HG02943 (cell line): ENCODE measurements at regions not wholly inside any gene's neighbourhood (a gene's known extent, or its start where the extent isn't known, plus 50 kb on each side); places are given as distances from the start of the nearest gene placed in this dataset.
"Not testable (repeated sequence)": the region's sequence is repeated elsewhere in the genome, so short reads cannot be mapped to it uniquely, and the experiment has no call there.

Experiments
- ATAC-seq: cut with Tn5 transposase; IDR thresholded peaks from one replicate; pipeline ENCODE4 v1.9.1; 2021; ENCODE audit warnings: mild to moderate bottlenecking, low read depth, moderate library complexity; ENCODE audit not compliant: unreplicated experiment

DNA sequence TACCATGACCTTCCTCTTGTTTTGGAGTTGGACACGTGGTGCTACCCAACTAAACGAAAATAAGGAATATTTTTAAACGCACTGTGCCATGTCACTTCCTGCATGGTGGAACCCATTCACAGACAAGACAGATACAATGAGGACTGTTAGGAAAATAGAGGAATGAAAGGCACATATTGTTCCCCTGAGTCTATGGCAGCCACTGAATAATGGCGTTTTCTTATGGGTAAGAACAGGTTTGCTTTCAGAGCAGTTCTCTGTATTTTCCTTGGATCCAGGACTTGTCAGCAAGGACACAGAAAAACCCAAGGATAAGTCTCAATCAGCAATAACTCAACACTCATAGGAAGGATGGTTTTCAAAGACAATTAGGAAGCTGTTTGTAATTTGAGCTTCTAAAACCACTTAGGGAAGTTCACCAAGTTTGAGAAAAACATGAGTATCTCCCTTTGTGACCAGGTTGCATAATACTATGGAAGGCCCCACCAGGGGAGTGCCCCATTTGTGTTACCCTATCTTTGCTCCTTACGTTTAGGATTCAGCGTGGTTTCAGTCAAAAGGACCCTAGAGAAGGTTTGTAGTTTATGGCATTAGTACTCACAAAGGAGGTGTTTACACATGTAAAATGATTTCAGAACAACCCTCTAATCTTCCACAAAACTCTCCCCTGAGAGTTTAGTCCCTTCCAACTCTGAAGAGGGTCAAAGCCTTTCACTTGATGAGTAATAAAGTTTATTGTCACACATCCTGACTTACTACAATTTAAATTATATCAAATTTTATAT, 487.2 kb upstream of the ATP11B start:
- ATAC-seq: no peak

DNA sequence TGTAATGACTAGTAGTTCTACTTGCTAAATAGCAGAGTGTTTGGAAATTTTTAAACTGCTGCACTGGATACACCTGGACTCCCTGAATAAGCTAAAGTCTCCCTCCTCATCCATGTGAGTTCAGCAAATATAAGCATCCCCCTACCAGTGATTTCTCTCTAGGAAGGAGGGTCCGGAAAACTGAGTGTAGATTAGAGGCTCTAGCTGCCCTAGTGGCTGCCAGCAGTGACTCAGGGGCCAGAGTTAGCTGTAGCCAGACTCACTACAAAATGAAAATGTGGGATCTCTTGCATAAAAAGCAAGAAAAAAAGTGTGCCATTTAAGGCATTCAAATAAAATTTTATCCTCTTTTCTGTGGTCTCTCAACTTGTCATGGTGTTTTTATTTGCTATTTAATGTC, 485.0 kb upstream of the ATP11B start:
- ATAC-seq: no peak

GRCh38 chr3:182309120-182309519, 484.2 kb upstream of the ATP11B start:
- ATAC-seq: no peak

DNA sequence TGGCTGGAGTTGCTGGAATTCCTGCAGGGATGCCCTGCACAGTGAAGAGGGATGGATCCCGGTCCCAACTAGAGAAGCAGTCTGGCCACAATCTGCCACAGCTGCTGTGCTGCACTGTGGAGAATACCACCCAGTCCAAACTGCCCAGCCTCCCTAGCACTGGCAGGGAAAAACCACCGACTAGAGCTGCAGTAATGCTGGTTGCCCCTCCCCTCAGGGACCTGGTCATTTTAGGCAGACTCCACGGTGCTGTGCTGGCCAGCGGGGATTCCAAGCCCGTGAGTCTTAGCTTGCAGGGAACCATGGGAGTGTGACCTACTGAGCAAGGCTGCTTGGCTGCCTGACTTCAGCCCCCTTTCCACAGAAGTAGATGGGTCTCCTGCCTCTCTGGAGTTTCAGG, 478.0 kb upstream of the ATP11B start:
- no peak for ATAC-seq

DNA sequence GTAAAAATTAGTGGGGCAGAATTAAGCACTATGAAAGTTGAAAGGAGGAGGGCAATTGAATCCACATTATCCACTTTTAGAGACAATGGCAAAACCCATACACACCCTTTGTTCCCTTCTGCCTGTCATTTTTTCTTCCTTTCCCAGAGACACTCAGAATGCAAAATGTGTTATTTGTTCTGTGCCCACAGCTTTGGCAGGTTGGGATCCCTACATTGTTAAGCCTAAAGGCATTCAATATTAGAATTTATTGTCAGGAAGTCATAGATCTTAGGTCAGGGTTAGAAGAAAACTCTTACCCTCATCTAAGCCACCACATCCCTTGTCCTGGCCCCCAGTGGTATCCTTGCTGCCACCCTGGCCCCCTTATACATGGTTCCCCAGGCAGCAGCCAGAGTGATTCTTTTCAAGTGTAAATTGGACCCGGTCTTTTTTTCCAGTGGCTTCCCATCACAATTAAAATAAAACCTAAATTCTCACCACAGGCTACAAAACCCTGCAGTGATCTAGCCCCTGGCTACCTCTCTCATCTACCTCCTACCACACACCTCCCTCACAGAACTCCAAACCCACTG, 470.1 kb upstream of the ATP11B start:
- no peak for ATAC-seq

- ATAC-seq: no peak
Observed at GRCh38 chr3:182323898-182324297, 469.4 kb upstream of the ATP11B start.

GRCh38 chr3:182325213-182325950, 467.9 kb upstream of the ATP11B start:
- no peak for ATAC-seq

GRCh38 chr3:182327196-182327681, 466.1 kb upstream of the ATP11B start:
- no peak for ATAC-seq

GRCh38 chr3:182330646-182331045, 462.7 kb upstream of the ATP11B start:
- no peak for ATAC-seq

GRCh38 chr3:182331341-182331740, 462.0 kb upstream of the ATP11B start:
- ATAC-seq: no peak

DNA sequence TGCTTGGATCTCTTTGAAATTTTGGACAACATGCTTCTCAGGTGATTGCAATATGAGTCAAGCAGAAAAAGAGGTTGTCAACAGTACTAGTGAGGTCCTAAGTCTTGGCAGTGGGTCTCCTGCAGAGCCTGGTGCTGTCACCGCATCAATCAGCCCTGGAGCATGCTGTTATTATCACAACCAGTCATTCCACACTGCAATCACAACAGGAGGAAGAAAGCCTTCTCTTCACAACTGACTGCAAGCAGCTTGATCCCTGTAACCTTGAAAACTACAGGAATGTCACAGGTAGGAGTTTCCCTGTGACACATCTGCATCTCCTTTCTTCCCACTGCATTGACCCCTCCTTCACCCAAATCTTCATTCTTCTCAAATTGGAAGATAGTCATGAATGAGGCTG, 451.1 kb upstream of the ATP11B start:
- no peak for ATAC-seq

- ATAC-seq: not testable (repeated sequence)
Observed at GRCh38 chr3:182344026-182344425, 449.3 kb upstream of the ATP11B start.

GRCh38 chr3:182349051-182349450, 444.3 kb upstream of the ATP11B start:
- ATAC-seq: no peak

DNA sequence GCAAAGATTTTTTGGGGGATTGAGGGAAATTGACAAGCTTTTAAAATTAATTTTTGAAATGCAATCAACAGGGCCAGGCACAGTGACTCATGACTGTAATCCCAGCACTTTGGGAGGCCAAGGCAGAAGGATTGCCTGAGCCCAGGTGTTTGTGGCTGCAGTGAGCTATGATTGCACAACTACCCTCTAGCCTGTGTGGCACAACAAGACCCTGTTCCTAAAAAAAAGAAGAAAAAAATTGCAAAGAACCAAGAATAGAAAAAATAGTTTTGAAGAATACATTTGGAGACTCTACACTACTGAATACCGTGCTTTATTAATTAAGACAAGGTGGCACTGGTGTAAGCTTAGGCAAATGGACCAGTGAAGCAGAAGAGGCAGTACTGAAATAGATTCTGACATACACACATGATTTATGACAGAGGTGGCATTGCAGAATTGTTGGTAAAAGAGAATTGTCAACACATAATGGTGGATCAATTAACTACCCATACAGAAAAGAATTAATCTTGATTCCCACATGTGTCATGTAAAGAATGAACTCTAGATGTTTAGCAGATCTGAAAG, 443.3 kb upstream of the ATP11B start:
- no peak for ATAC-seq

DNA sequence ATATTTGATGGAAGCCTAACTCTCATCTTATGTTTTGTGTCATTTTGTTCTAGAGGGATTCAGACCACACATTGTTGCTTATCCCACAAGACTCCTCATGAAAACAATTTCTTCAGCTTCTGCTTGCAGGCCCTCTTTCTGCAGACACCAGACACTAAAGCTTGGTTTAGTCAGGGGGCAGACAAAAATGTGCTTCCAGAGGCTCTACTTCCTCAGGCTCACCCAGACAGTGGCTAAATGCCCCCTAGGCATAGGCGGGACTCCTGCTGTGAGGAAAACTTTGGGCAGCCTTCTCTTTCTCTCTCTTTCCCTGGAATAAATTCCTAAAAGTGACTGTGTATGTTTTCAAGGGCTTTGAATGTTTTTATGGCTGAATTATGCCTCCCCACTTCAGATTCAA, 435.4 kb upstream of the ATP11B start:
- no peak for ATAC-seq

- ATAC-seq: no peak
Observed at GRCh38 chr3:182364323-182364722, 429.0 kb upstream of the ATP11B start.

- no peak for ATAC-seq
Observed at GRCh38 chr3:182364723-182365650, 428.3 kb upstream of the ATP11B start.

DNA sequence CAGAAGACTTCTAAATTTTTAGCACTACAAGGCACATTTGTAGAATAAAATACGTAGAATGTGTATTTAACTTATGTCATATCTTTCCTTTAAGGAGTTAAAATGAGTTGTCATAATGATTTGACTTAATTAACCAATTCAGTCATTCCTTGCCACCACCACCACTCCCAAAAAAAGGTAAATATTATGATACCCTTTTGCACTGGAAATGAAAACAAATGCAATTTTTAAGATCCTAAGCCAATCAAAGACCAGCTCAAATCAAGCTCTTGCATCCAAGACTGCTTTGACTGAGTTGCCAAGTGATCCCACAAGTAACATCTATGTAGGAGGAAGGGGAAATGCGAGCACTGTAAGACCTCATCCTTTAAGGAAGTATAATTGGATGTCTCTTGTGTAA, 426.6 kb upstream of the ATP11B start:
- no peak for ATAC-seq

- ATAC-seq: no peak
Observed at GRCh38 chr3:182369861-182370260, 423.4 kb upstream of the ATP11B start.

DNA sequence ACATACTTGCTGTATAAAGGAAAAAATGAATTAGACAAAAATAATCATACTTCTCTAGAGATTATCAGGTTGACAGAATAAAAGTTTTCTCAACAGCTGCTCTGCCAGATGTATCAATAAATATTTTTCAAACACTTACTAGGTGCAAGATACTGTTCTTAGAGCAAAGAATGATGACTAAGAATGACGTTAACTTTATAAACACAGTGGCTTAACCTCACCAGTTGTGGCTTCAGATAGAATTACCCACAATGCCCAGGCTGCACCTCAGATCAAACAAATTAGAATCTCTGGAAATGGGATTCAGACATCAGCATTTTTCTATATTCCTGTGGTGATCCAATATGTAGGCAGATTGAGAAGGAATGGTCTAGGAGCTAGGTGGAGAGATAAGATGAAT, 422.4 kb upstream of the ATP11B start:
- ATAC-seq: no peak
